ENCODE measurements at regions not wholly inside any gene's neighbourhood (a gene's known extent, or its start where the extent isn't known, plus 50 kb on each side); places are given as distances from the start of the nearest gene placed in this dataset.

- no peak for DNase-seq
- Histone ChIP-seq H3K4me3 (no peak overlapping the region), H3K9me3 (no peaks in the 10 kb centered on the region), H3K36me3 (no peaks in the 10 kb centered on the region), H3K27ac (no peak overlapping the region), H3K4me1 (peaks cover 0 to 4% (median 3%) of the 10 kb centered on the region in 4 donors), H3K27me3 (no peaks in the 10 kb centered on the region)
- TF ChIP-seq POLR2AphosphoS5 (IDR thresholded peaks at IDR 0.05) (no peak), POLR2A (IDR thresholded peaks at IDR 0.05) (no peak), CTCF (IDR thresholded peaks at IDR 0.05) (no peak), EP300 (IDR thresholded peaks at IDR 0.05) (no peak)
- 77 to 90% methylated on average over 12 of the region's 12 CpGs for WGBS, 2 donors
- intact Hi-C loops (cut with DNase I) = no loop called here
Measured at GRCh38 chr10:124217906-124218804, 124.8 kb upstream of the CHST15 start.

- intact Hi-C loops (cut with DNase I) = no loop called here
- no peak for DNase-seq
- 81 to 85% methylated on average over 9 of the region's 9 CpGs for WGBS, 2 donors
- H3K4me3 ChIP-seq = no peak overlapping the region
- H3K27ac ChIP-seq = no peak overlapping the region
- no peaks in the 10 kb centered on the region for H3K4me1 ChIP-seq
- no peaks in the 10 kb centered on the region for H3K27me3 ChIP-seq
- H3K36me3 ChIP-seq = no peaks in the 10 kb centered on the region
- TF ChIP-seq CTCF (IDR thresholded peaks at IDR 0.05) = no peak
- TF ChIP-seq POLR2AphosphoS5 (IDR thresholded peaks at IDR 0.05) = no peak
- TF ChIP-seq POLR2A (IDR thresholded peaks at IDR 0.05) = no peak
- no peak for TF ChIP-seq EP300 (IDR thresholded peaks at IDR 0.05)
- no peaks in the 10 kb centered on the region for H3K9me3 ChIP-seq
Measured at GRCh38 chr10:124217031-124217430, 123.6 kb upstream of the CHST15 start.

- 93 to 95% methylated on average over 9 of the region's 9 CpGs for WGBS, 2 donors
- no peaks in the 10 kb centered on the region for H3K36me3 ChIP-seq
- no peaks in the 10 kb centered on the region for H3K27me3 ChIP-seq
- no peaks in the 10 kb centered on the region for H3K4me1 ChIP-seq
- peaks cover 0 to 4% (median 1%) of the 10 kb centered on the region in 4 donors for H3K9me3 ChIP-seq
- no peak for DNase-seq
- no peak overlapping the region for H3K27ac ChIP-seq
- intact Hi-C loops (cut with DNase I) = no loop called here
- TF ChIP-seq EP300 (IDR thresholded peaks at IDR 0.05) = no peak
- TF ChIP-seq POLR2A (IDR thresholded peaks at IDR 0.05) = no peak
- no peak for TF ChIP-seq CTCF (IDR thresholded peaks at IDR 0.05)
- TF ChIP-seq POLR2AphosphoS5 (IDR thresholded peaks at IDR 0.05) = no peak
- no peak overlapping the region for H3K4me3 ChIP-seq
Measured at GRCh38 chr10:124214610-124215375, 121.4 kb upstream of the CHST15 start.

GRCh38 chr10:124213899-124214510, 120.6 kb upstream of the CHST15 start:
- Histone ChIP-seq H3K27me3 (no peaks in the 10 kb centered on the region), H3K4me3 (no peak overlapping the region), H3K36me3 (no peaks in the 10 kb centered on the region), H3K4me1 (no peaks in the 10 kb centered on the region), H3K27ac (no peak overlapping the region), H3K9me3 (peaks cover 0 to 4% (median 1%) of the 10 kb centered on the region in 4 donors)
- TF ChIP-seq POLR2A (IDR thresholded peaks at IDR 0.05) = no peak
- TF ChIP-seq CTCF (IDR thresholded peaks at IDR 0.05) = no peak
- TF ChIP-seq POLR2AphosphoS5 (IDR thresholded peaks at IDR 0.05) = no peak
- no peak for TF ChIP-seq EP300 (IDR thresholded peaks at IDR 0.05)
- 56 to 81% methylated on average over 9 of the region's 9 CpGs for WGBS, 2 donors
- DNase-seq = no peak
- intact Hi-C loops (cut with DNase I) = no loop called here

All from sigmoid colon (tissue), 6 donors.